ENCODE measurements at regions not wholly inside any gene's neighbourhood (a gene's known extent, or its start where the extent isn't known, plus 50 kb on each side); places are given as distances from the start of the nearest gene placed in this dataset.

DNA sequence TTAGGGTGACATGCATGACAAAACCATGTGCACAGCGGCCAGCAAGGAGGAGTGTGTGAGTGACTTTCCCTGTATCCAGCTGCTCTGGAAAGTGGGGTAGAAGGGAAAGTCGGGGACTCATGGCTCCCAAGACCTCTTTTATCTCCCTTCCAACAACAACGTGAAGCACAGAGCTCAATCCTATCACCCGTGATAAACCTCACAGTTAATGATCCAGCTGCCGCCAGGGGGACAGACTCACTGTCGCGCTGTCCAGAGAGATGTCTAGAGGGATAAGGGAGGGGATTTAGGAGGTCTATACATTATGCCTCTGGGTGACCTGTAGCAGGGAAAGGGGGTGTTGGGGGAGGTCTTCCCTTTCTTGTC, 84.0 kb upstream of the SMNDC1 start:
- H3K27me3 ChIP-seq (ENCODE audit: control insufficient read depth in 3 of 3, insufficient read depth in 3 of 3, low read length in 2 of 3) = peaks cover 0 to 12% (median 0%) of the 10 kb centered on the region in 3 donors
- DNase-seq (peak in 1 of 3 donors; percentile 43), ATAC-seq (ENCODE audit: insufficient read depth, low FRiP score) (no peak)
- peak overlapping the region in 1 of 2 donors; percentile 54 for H3K27ac ChIP-seq (ENCODE audit: low read depth in 1 of 2, low read length in 1 of 2)
- TF ChIP-seq, protein P1, sequence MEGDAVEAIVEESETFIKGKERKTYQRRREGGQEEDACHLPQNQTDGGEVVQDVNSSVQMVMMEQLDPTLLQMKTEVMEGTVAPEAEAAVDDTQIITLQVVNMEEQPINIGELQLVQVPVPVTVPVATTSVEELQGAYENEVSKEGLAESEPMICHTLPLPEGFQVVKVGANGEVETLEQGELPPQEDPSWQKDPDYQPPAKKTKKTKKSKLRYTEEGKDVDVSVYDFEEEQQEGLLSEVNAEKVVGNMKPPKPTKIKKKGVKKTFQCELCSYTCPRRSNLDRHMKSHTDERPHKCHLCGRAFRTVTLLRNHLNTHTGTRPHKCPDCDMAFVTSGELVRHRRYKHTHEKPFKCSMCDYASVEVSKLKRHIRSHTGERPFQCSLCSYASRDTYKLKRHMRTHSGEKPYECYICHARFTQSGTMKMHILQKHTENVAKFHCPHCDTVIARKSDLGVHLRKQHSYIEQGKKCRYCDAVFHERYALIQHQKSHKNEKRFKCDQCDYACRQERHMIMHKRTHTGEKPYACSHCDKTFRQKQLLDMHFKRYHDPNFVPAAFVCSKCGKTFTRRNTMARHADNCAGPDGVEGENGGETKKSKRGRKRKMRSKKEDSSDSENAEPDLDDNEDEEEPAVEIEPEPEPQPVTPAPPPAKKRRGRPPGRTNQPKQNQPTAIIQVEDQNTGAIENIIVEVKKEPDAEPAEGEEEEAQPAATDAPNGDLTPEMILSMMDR (IDR thresholded peaks at IDR 0.05; ENCODE audit: control extremely low read depth, extremely low read depth) = no peak
- peaks cover 0 to 21% (median 14%) of the 10 kb centered on the region in 5 donors for H3K4me1 ChIP-seq (ENCODE audit: control insufficient read depth in 5 of 5, insufficient read depth in 5 of 5, low read length in 5 of 5)
- no peak overlapping the region for H3K4me3 ChIP-seq
- H3K9ac ChIP-seq (ENCODE audit: insufficient read depth in 1 of 2, low read length in 2 of 2) = no peak overlapping the region
- no peaks in the 10 kb centered on the region for H3K9me3 ChIP-seq (ENCODE audit: control insufficient read depth in 4 of 4, insufficient read depth in 3 of 4, low read length in 3 of 4)
- WGBS, 2 donors = 66 to 67% methylated on average over 7 of the region's 7 CpGs
- H3K36me3 ChIP-seq (ENCODE audit: control insufficient read depth in 4 of 4, insufficient read depth in 4 of 4, low read length in 4 of 4) = no peaks in the 10 kb centered on the region

DNA sequence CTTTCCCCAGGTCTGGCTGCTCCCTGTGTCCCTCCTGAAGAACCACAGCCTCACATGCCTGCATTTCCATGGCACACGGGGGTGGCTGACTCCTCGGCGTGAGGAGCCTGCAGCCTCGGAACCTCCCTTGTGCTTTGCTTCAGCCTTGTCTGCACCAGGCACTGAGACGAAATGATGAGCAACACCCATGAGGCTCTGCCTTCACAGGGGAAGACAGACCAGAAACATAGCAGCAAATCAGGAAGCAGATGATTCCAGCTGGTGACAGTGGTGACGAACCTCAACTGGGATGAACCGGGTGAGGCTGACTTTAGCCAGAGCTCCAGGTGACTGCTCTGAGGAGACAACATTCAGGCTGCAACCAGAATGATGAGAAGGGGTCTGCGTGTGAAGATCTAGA, 84.5 kb upstream of the SMNDC1 start:
- WGBS, 2 donors = 64 to 65% methylated on average over 8 of the region's 8 CpGs

DNA sequence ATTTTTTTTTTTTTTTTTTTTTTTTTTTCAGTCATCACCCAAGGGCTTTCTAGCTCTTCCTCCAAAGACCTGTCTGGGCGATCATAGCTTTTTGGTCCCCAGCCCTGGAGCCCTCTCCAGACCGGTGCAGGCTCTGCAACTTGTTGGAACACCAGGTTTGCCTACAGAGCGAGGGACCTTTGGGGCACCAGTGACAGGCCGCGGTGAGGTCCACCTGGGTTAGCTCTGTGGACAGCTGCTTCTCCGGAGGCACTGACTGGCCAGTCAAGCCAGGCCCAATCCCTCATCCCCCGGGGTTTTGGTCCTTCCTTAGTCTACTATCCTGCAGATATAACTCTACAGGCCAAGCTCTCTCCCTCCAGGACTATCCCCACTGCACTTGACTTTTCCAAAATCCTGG, 86.8 kb upstream of the SMNDC1 start:
- Histone ChIP-seq H3K9ac (ENCODE audit: insufficient read depth in 1 of 2, low read length in 2 of 2) (no peak overlapping the region), H3K36me3 (ENCODE audit: control insufficient read depth in 4 of 4, insufficient read depth in 4 of 4, low read length in 4 of 4) (no peaks in the 10 kb centered on the region), H3K27ac (ENCODE audit: low read depth in 1 of 2, low read length in 1 of 2) (no peak overlapping the region), H3K9me3 (ENCODE audit: control insufficient read depth in 4 of 4, insufficient read depth in 3 of 4, low read length in 3 of 4) (no peaks in the 10 kb centered on the region), H3K27me3 (ENCODE audit: control insufficient read depth in 3 of 3, insufficient read depth in 3 of 3, low read length in 2 of 3) (peaks cover 0 to 12% (median 0%) of the 10 kb centered on the region in 3 donors), H3K4me1 (ENCODE audit: control insufficient read depth in 5 of 5, insufficient read depth in 5 of 5, low read length in 5 of 5) (peaks cover 0 to 22% (median 14%) of the 10 kb centered on the region in 5 donors), H3K4me3 (no peak overlapping the region)
- ATAC-seq (ENCODE audit: insufficient read depth, low FRiP score) (no peak), DNase-seq (no peak)
- TF ChIP-seq, protein P1 (IDR thresholded peaks at IDR 0.05; ENCODE audit: control extremely low read depth, extremely low read depth) = no peak
- 95 to 96% methylated on average over 7 of the region's 7 CpGs for WGBS, 2 donors

More for the DNA sequence above, 84.5 kb upstream of the SMNDC1 start:
- no peak overlapping the region for H3K27ac ChIP-seq (ENCODE audit: low read depth in 1 of 2, low read length in 1 of 2)
- TF ChIP-seq, protein P1 (IDR thresholded peaks at IDR 0.05; ENCODE audit: control extremely low read depth, extremely low read depth) = no peak
- no peaks in the 10 kb centered on the region for H3K36me3 ChIP-seq (ENCODE audit: control insufficient read depth in 4 of 4, insufficient read depth in 4 of 4, low read length in 4 of 4)
- ATAC-seq (ENCODE audit: insufficient read depth, low FRiP score) (no peak), DNase-seq (no peak)
- H3K4me1 ChIP-seq (ENCODE audit: control insufficient read depth in 5 of 5, insufficient read depth in 5 of 5, low read length in 5 of 5) = peaks cover 0 to 21% (median 14%) of the 10 kb centered on the region in 5 donors
- H3K4me3 ChIP-seq = no peak overlapping the region
- H3K9me3 ChIP-seq (ENCODE audit: control insufficient read depth in 4 of 4, insufficient read depth in 3 of 4, low read length in 3 of 4) = no peaks in the 10 kb centered on the region
- no peak overlapping the region for H3K9ac ChIP-seq (ENCODE audit: insufficient read depth in 1 of 2, low read length in 2 of 2)
- peaks cover 0 to 12% (median 0%) of the 10 kb centered on the region in 3 donors for H3K27me3 ChIP-seq (ENCODE audit: control insufficient read depth in 3 of 3, insufficient read depth in 3 of 3, low read length in 2 of 3)

DNA sequence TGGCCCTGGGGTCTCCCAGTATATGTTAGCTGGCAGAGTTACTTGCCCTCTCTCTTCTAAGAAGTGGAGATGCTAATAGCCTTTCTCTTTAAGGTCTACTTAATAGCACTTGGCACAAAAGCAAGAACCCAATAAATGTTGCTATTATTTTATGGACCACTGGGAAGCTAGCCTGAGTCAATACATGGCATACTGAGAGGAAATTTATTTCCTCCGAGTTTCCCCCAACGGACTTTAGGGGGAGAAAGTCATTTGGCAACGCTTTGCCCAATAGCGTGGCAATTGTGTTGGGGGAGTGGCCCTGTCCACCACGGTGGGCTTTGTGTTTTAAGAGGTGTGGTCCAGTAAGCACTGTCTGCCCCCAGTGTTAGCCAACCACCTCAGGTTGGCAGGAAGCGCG, 87.4 kb upstream of the SMNDC1 start:
- 62 to 63% methylated on average over 7 of the region's 7 CpGs for WGBS, 2 donors
- no peak for ATAC-seq (ENCODE audit: insufficient read depth, low FRiP score)
- Histone ChIP-seq H3K27ac (ENCODE audit: low read depth in 1 of 2, low read length in 1 of 2) (peak overlapping the region in 1 of 2 donors; percentile 32), H3K4me3 (no peak overlapping the region), H3K27me3 (ENCODE audit: control insufficient read depth in 3 of 3, insufficient read depth in 3 of 3, low read length in 2 of 3) (peaks cover 0 to 12% (median 0%) of the 10 kb centered on the region in 3 donors), H3K9me3 (ENCODE audit: control insufficient read depth in 4 of 4, insufficient read depth in 3 of 4, low read length in 3 of 4) (no peaks in the 10 kb centered on the region), H3K9ac (ENCODE audit: insufficient read depth in 1 of 2, low read length in 2 of 2) (no peak overlapping the region), H3K36me3 (ENCODE audit: control insufficient read depth in 4 of 4, insufficient read depth in 4 of 4, low read length in 4 of 4) (no peaks in the 10 kb centered on the region), H3K4me1 (ENCODE audit: control insufficient read depth in 5 of 5, insufficient read depth in 5 of 5, low read length in 5 of 5) (peaks cover 0 to 22% (median 14%) of the 10 kb centered on the region in 5 donors)
- TF ChIP-seq, protein P1 (IDR thresholded peaks at IDR 0.05; ENCODE audit: control extremely low read depth, extremely low read depth) = no peak
- no peak for DNase-seq
